PC-9 (cell line): ENCODE measurements at regions not wholly inside any gene's neighbourhood (a gene's known extent, or its start where the extent isn't known, plus 50 kb on each side); places are given as distances from the start of the nearest gene placed in this dataset.

Source experiments
- EZH2 ChIP-seq: fragments of 200-600 bp; sonication (generic); IDR thresholded peaks from 2 replicates; pipeline ENCODE4 v1.8.0; 2017; ENCODE audit warnings: antibody characterized with exemption, low read depth
- TF ChIP-seq, protein P1 (sequence below): fragments of 200-600 bp; sonication (generic); conservative IDR thresholded peaks from 2 replicates; pipeline ENCODE4 v1.6.1; 2017; ENCODE audit warnings: mixed run types, antibody characterized with exemption, mild to moderate bottlenecking, moderate library complexity

DNA sequence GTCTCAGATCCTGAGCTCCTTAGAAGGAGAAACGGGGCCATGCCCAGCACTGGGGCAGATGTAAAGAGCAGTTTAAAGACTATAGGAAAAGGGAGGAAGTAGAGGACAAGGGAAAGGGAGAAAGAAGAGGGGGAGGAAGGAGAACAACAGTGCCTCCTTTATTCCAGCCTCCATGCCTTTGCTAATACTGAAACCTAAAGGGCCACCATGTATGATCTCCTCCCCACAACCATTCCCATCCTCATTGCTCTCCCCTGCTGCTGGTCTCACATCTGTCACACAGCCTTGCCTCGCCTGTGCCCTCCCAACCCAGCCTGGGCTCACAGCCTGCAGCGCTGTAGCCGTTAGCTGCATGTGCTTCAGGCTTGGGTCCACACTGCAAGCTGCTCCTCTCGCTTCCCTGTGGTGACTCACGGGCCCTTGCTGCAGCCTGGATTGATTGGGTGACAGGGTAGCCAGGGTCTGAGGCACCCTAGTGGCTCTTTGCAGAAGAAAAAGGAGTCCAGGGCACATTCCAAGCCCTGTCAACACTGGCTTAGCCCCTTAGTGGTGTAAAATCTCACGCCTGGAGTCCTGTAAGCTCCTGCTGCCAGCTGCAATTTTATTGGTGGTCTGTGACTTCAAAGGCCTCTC is 281.9 kb downstream of the SRBD1 start:
- TF ChIP-seq, protein P1, sequence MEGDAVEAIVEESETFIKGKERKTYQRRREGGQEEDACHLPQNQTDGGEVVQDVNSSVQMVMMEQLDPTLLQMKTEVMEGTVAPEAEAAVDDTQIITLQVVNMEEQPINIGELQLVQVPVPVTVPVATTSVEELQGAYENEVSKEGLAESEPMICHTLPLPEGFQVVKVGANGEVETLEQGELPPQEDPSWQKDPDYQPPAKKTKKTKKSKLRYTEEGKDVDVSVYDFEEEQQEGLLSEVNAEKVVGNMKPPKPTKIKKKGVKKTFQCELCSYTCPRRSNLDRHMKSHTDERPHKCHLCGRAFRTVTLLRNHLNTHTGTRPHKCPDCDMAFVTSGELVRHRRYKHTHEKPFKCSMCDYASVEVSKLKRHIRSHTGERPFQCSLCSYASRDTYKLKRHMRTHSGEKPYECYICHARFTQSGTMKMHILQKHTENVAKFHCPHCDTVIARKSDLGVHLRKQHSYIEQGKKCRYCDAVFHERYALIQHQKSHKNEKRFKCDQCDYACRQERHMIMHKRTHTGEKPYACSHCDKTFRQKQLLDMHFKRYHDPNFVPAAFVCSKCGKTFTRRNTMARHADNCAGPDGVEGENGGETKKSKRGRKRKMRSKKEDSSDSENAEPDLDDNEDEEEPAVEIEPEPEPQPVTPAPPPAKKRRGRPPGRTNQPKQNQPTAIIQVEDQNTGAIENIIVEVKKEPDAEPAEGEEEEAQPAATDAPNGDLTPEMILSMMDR: 0 out of 2 replicates have a peak, but pooled peaks have one; percentile 31
- no peak for TF ChIP-seq EZH2
